ENCODE measurements at regions not wholly inside any gene's neighbourhood (a gene's known extent, or its start where the extent isn't known, plus 50 kb on each side); places are given as distances from the start of the nearest gene placed in this dataset.

DNA sequence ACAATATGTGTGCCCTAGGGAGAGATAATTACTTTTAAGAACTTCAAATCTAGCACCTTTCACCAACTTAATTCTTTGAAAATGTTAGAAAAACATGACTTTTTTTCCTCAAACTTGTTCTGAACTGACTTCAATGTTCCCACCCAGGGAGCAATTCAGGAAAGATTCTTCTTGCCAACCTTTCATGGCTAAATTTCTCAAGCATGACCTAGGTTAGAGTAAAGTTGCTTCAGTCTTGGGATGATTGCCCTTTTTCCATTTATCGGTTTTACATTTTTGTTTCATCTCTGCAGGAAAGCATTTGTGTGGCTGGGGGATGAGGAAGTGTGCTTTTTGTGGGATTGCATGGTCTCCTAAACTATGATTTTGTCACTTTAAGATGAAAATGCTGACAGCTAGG, 647.7 kb downstream of the LTN1 start:
- POLR2A ChIA-PET = no interaction called here
- CTCF ChIA-PET = no interaction called here
- Mint-ChIP-seq H3K4me3 (no peak overlapping the region), H3K27ac (no peak overlapping the region), H3K4me1 (peaks cover 7% of the 10 kb centered on the region), H3K27me3 (no peaks in the 10 kb centered on the region), H3K9me3 (no peaks in the 10 kb centered on the region), H3K36me3 (ENCODE audit: low read depth) (no peaks in the 10 kb centered on the region)
- DNase-seq = no peak
- TF ChIP-seq, protein P1, sequence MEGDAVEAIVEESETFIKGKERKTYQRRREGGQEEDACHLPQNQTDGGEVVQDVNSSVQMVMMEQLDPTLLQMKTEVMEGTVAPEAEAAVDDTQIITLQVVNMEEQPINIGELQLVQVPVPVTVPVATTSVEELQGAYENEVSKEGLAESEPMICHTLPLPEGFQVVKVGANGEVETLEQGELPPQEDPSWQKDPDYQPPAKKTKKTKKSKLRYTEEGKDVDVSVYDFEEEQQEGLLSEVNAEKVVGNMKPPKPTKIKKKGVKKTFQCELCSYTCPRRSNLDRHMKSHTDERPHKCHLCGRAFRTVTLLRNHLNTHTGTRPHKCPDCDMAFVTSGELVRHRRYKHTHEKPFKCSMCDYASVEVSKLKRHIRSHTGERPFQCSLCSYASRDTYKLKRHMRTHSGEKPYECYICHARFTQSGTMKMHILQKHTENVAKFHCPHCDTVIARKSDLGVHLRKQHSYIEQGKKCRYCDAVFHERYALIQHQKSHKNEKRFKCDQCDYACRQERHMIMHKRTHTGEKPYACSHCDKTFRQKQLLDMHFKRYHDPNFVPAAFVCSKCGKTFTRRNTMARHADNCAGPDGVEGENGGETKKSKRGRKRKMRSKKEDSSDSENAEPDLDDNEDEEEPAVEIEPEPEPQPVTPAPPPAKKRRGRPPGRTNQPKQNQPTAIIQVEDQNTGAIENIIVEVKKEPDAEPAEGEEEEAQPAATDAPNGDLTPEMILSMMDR (IDR thresholded peaks at IDR 0.05) = no peak
- intact Hi-C loops (cut with micrococcal nuclease) = no loop called here
- no peak for ATAC-seq (ENCODE audit: low read depth)

DNA sequence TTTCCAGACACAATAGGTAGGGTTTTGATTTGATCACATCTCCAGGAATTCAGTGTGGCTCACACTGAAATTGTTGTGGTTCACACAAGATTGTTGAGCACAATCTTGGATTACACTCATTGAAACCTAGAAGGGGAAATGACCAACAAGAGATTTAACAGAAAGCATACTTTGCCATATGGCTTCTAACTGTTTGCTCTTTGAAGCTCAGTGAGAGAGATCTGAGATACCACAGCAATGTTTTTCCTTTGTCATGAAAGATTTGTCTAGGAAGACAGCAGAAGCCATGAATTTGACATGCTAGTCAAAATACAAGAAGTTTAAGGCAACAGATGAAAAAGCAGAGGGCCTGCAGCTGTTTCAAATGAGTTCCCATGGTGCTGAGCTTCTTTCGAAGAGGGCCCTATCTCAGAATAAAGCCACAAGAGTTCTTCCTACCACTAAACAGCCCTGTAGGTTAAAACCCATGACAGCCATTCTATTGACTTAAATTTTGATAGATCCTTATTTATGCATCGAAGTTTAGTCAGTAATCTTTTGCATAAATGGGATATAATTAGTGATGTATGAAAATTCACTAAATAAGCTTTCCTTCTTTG, 650.4 kb downstream of the LTN1 start:
- no peak for ATAC-seq (ENCODE audit: low read depth)
- TF ChIP-seq, protein P1 (IDR thresholded peaks at IDR 0.05) = no peak

DNA sequence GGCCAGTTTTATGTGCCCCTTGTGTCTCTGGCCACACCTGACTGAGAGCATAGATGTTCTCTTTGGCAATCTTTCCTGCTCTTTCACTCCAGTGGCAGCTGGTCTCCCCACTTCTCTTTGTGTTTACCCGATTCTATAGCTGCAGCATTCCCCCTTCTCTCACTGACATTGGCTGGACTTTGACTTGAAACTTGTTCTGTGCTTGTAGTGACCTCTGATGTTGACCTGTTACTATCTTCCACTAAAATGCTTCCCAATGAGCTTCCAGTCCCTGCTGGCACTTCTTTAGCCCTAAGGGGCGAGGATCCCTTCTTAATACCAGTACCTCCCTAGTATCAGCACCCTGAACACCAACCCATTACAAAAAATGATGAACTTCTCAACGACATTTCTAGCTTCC, 653.3 kb downstream of the LTN1 start:
- Mint-ChIP-seq H3K4me1 (no peaks in the 10 kb centered on the region), H3K27ac (no peak overlapping the region), H3K36me3 (ENCODE audit: low read depth) (no peaks in the 10 kb centered on the region), H3K27me3 (no peaks in the 10 kb centered on the region), H3K4me3 (no peak overlapping the region), H3K9me3 (no peaks in the 10 kb centered on the region)
- CTCF ChIA-PET = no interaction called here
- TF ChIP-seq, protein P1 (IDR thresholded peaks at IDR 0.05) = no peak
- intact Hi-C loops (cut with micrococcal nuclease) = loop anchor here (10.0 kb wide), 1 partner anchor 405 kb away; no protein-coding TSS in a partner anchor
- no peak for DNase-seq
- ATAC-seq (ENCODE audit: low read depth) = no peak
- POLR2A ChIA-PET = no interaction called here

More for the DNA sequence above, 650.4 kb downstream of the LTN1 start:
- H3K4me1 Mint-ChIP-seq = peaks cover 7% of the 10 kb centered on the region
- no peaks in the 10 kb centered on the region for H3K36me3 Mint-ChIP-seq (ENCODE audit: low read depth)
- H3K27ac Mint-ChIP-seq = no peak overlapping the region
- intact Hi-C loops (cut with micrococcal nuclease) = no loop called here
- no peak for DNase-seq
- no peaks in the 10 kb centered on the region for H3K27me3 Mint-ChIP-seq
- CTCF ChIA-PET = no interaction called here
- no peak overlapping the region for H3K4me3 Mint-ChIP-seq
- H3K9me3 Mint-ChIP-seq = no peaks in the 10 kb centered on the region
- POLR2A ChIA-PET = no interaction called here

DNA sequence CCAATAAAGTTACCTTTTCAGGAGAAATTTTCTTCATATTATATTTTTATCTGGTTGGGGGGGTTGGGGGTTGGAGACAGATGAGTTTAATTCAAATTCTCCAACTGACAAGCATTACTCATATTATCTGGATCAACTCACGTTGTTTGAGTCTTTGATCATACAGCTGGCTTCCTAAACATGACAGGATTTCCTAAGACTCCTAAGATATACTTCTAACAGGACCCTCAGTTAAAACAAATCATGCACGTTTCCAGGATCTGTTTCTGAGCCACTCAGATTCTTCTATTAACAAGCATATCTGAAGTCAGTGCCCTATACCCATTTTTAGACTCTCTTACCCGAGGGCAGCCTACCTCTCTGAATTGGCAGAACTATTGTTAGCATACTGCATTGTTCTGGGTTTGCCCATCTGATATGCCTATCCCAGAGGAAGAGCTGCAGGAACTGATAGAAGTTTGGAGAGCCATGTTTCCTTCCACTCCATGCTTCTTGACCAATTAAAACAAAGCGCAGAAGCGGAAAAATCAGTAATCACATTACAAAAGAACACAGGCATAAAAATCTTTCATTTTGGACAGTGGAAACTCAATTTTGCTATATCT, 653.9 kb downstream of the LTN1 start:
- CTCF ChIA-PET = no interaction called here
- no peak for DNase-seq
- TF ChIP-seq, protein P1 (IDR thresholded peaks at IDR 0.05) = no peak
- Mint-ChIP-seq H3K36me3 (ENCODE audit: low read depth) (no peaks in the 10 kb centered on the region), H3K4me3 (no peak overlapping the region), H3K27ac (no peak overlapping the region), H3K4me1 (no peaks in the 10 kb centered on the region), H3K27me3 (no peaks in the 10 kb centered on the region), H3K9me3 (no peaks in the 10 kb centered on the region)
- ATAC-seq (ENCODE audit: low read depth) = no peak
- POLR2A ChIA-PET = no interaction called here
- intact Hi-C loops (cut with micrococcal nuclease) = loop anchor here (10.0 kb wide), 1 partner anchor 406 kb away; no protein-coding TSS in a partner anchor

DNA sequence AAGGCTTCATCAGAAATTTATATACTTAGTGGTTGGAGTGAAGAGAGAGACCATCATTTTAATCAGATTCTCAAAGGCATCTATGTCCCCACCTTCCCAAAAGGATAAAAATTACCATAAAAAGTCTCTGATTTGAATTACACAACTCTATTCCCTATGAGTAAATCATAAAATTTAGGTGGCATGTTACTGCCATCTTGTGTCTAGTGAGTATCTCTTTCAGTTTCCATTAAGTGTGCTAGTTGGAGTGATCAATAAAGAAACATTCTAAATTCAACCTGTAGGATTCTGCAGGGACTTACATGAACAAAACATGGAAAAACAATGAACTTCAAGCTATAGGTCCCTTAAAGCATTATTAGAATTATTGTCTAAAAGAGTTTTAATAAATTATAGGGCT, 655.4 kb downstream of the LTN1 start:
- Mint-ChIP-seq H3K36me3 (ENCODE audit: low read depth) (no peaks in the 10 kb centered on the region), H3K4me3 (no peak overlapping the region), H3K27me3 (no peaks in the 10 kb centered on the region), H3K27ac (no peak overlapping the region), H3K9me3 (no peaks in the 10 kb centered on the region), H3K4me1 (no peaks in the 10 kb centered on the region)
- DNase-seq (no peak), ATAC-seq (ENCODE audit: low read depth) (no peak)
- TF ChIP-seq, protein P1 (IDR thresholded peaks at IDR 0.05) = no peak
- CTCF ChIA-PET = no interaction called here
- intact Hi-C loops (cut with micrococcal nuclease) = loop anchor here (2.0 to 10.0 kb wide), 2 partner anchors 407 to 1489 kb away; no protein-coding TSS in a partner anchor
- POLR2A ChIA-PET = no interaction called here

Measured in activated B cell treated with CpG ODN at 0.5 μM for 24 hours (primary cell).